Nephron progenitor cell (in vitro differentiated cells): ENCODE measurements at regions not wholly inside any gene's neighbourhood (a gene's known extent, or its start where the extent isn't known, plus 50 kb on each side); places are given as distances from the start of the nearest gene placed in this dataset.

Source experiments
- DNase-seq: peaks from one replicate; pipeline ENCODE4 v3.0.0; 2021
- H3K27ac Mint-ChIP-seq: 2 replicates; pipeline ENCODE4 v1.8.0; 2021; ENCODE audit warnings: mild to moderate bottlenecking, moderate library complexity, mixed read lengths
- H3K27me3 Mint-ChIP-seq: 2 replicates; pipeline ENCODE4 v1.8.0; 2021; ENCODE audit warnings: mild to moderate bottlenecking, low read depth, mixed read lengths; ENCODE audit not compliant: poor library complexity
- H3K36me3 Mint-ChIP-seq: 2 replicates; pipeline ENCODE4 v1.8.0; 2021; ENCODE audit warnings: low read depth, mixed read lengths
- H3K4me1 Mint-ChIP-seq: 2 replicates; pipeline ENCODE4 v1.8.0; 2021; ENCODE audit warnings: mixed read lengths
- H3K4me3 Mint-ChIP-seq: 2 replicates; pipeline ENCODE4 v1.8.0; 2021; ENCODE audit warnings: mild to moderate bottlenecking, moderate library complexity, mixed read lengths
- H3K9me3 Mint-ChIP-seq: 2 replicates; pipeline ENCODE4 v1.8.0; 2021; ENCODE audit warnings: mild to moderate bottlenecking, moderate library complexity, mixed read lengths
- TF ChIP-seq, protein P1 (sequence below): fragments of 200-600 bp; sonication (generic); IDR thresholded peaks from 2 replicates; pipeline ENCODE4 v1.5.0; 2021; ENCODE audit warnings: antibody characterized with exemption

GRCh38 chr2:173803449-173803848 is 161.7 kb downstream of the SP3 start:
- DNase-seq, result no peak
- H3K4me3 Mint-ChIP-seq, result no peak overlapping the region
- H3K9me3 Mint-ChIP-seq, result peaks cover 6% of the 10 kb centered on the region
- no peaks in the 10 kb centered on the region for H3K36me3 Mint-ChIP-seq
- H3K27ac Mint-ChIP-seq, result no peak overlapping the region
- TF ChIP-seq, protein P1, sequence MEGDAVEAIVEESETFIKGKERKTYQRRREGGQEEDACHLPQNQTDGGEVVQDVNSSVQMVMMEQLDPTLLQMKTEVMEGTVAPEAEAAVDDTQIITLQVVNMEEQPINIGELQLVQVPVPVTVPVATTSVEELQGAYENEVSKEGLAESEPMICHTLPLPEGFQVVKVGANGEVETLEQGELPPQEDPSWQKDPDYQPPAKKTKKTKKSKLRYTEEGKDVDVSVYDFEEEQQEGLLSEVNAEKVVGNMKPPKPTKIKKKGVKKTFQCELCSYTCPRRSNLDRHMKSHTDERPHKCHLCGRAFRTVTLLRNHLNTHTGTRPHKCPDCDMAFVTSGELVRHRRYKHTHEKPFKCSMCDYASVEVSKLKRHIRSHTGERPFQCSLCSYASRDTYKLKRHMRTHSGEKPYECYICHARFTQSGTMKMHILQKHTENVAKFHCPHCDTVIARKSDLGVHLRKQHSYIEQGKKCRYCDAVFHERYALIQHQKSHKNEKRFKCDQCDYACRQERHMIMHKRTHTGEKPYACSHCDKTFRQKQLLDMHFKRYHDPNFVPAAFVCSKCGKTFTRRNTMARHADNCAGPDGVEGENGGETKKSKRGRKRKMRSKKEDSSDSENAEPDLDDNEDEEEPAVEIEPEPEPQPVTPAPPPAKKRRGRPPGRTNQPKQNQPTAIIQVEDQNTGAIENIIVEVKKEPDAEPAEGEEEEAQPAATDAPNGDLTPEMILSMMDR, result no peak
- peaks cover 21% of the 10 kb centered on the region for H3K4me1 Mint-ChIP-seq
- peaks cover 17% of the 10 kb centered on the region for H3K27me3 Mint-ChIP-seq

DNA sequence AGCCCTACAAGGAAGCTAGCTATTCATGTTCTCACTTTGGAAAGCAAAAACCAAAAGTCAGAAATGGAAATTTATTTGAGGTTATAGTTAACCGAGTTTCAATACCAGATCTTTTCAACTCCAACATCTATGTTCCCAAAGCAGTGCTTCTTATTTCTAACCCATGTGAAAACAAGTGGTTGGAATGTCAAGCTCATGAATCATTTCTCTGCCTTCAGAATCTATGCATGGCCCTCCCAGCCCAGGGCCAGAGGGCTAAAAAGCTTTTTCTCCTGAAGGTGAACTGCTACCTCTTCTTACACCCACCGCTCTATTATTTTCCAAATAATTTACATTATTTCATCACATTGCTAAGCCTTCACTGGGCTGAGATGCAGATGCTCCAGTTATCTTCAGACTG is 158.4 kb downstream of the SP3 start:
- DNase-seq, result no peak
- Mint-ChIP-seq H3K9me3 (peaks cover 7% of the 10 kb centered on the region), H3K4me1 (peaks cover 21% of the 10 kb centered on the region), H3K27ac (no peak overlapping the region), H3K4me3 (no peak overlapping the region), H3K36me3 (no peaks in the 10 kb centered on the region), H3K27me3 (peaks cover 17% of the 10 kb centered on the region)
- TF ChIP-seq, protein P1, result no peak

DNA sequence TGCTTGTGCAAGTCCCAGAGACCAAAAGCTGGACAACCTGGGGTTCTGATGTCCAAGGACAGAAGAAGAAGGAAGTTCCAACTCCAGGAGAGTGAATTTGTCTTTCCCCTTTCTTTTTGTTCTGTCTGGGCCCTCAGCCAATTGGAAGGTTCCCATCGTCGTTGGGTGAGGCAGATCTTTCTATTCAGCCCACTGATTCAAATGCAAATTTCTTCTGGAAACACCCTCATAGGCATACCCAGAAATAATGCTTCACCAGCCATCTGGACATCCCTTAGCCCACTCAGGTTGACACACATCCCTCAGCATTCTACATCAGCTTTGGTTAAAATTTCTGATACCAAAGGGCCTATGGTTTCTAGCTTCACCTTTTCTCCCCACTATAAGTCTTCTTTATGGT is 156.5 kb downstream of the SP3 start:
- DNase-seq, result no peak
- peaks cover 12% of the 10 kb centered on the region for H3K4me1 Mint-ChIP-seq
- H3K27me3 Mint-ChIP-seq, result peaks cover 14% of the 10 kb centered on the region
- TF ChIP-seq, protein P1, result no peak
- no peak overlapping the region for H3K4me3 Mint-ChIP-seq
- H3K9me3 Mint-ChIP-seq, result peaks cover 7% of the 10 kb centered on the region
- H3K36me3 Mint-ChIP-seq, result no peaks in the 10 kb centered on the region
- H3K27ac Mint-ChIP-seq, result no peak overlapping the region

GRCh38 chr2:173812321-173812720 is 152.9 kb downstream of the SP3 start:
- H3K36me3 Mint-ChIP-seq, result no peaks in the 10 kb centered on the region
- TF ChIP-seq, protein P1, result no peak
- no peak for DNase-seq
- no peak overlapping the region for H3K4me3 Mint-ChIP-seq
- H3K4me1 Mint-ChIP-seq, result no peaks in the 10 kb centered on the region
- no peak overlapping the region for H3K27ac Mint-ChIP-seq
- peaks cover 7% of the 10 kb centered on the region for H3K9me3 Mint-ChIP-seq
- H3K27me3 Mint-ChIP-seq, result peaks cover 5% of the 10 kb centered on the region

GRCh38 chr2:173814306-173814705 is 150.9 kb downstream of the SP3 start:
- TF ChIP-seq, protein P1, result no peak
- Mint-ChIP-seq H3K9me3 (no peaks in the 10 kb centered on the region), H3K27ac (no peak overlapping the region), H3K36me3 (no peaks in the 10 kb centered on the region), H3K27me3 (peaks cover 5% of the 10 kb centered on the region), H3K4me1 (peaks cover 7% of the 10 kb centered on the region), H3K4me3 (no peak overlapping the region)
- DNase-seq, result no peak

DNA sequence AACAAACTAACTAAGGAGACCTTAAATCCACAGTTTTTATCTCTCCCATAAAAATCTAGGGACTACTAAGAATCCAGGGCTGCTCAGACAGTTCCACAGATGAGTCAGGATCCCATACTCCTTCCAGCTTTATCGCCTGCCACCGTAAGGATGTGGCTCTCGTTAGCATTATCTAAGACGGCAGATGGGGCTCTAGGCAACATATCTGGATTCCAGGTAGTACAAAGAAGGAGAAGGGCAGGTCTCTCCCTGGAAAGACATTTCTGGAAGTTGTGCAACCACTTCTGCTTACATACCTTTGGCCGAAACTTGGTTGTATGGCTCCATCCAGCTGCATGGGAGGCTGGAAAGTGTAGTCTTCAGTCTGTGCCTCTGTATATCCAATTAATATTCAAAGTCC is 149.4 kb downstream of the SP3 start:
- H3K4me3 Mint-ChIP-seq, result no peak overlapping the region
- peaks cover 9% of the 10 kb centered on the region for H3K27me3 Mint-ChIP-seq
- DNase-seq, result no peak
- H3K36me3 Mint-ChIP-seq, result no peaks in the 10 kb centered on the region
- H3K9me3 Mint-ChIP-seq, result no peaks in the 10 kb centered on the region
- peaks cover 13% of the 10 kb centered on the region for H3K4me1 Mint-ChIP-seq
- no peak overlapping the region for H3K27ac Mint-ChIP-seq
- TF ChIP-seq, protein P1, result no peak
